ENCODE measurements at regions not wholly inside any gene's neighbourhood (a gene's known extent, or its start where the extent isn't known, plus 50 kb on each side); places are given as distances from the start of the nearest gene placed in this dataset.

DNA sequence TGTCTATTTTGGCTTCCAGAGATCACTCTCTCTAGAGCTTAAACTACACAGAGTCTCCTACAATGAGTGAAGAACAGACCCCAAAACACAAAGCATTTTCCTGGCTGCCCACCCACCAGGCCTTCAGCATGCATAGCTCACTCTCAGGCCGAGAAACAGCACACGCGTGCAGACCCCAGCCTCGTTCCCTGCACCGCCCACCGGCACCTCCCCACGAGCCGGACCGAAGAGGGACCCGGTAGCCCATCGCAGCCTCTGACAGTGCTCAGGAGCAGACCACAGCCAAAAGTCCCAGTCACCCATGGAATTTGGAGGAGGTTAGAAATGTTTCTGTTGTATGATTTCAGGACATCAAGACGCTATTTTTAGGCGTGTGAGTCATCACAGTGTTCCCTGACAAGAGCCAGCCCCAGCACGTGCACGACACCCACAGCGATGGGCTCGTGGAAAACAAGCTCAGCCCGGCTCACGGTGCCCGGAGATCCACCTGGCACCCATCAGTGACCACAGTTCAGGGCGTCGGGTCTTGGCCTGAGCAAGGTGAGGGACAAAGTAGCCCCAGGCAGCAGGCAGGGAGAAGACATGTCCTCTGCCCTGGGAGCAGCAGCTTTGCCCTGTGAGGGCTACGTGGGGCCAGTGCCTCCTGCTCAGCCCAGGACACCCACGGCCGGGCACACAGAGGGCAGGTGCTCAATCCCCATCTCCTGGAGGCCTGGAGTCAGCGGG, 50.1 kb upstream of the SPACA7 start:
- TF ChIP-seq CTCF (IDR thresholded peaks at IDR 0.05; ENCODE audit: extremely low read depth in 1 of 2, insufficient read depth in 1 of 2, low read depth in 1 of 2, low read length in 2 of 2) (no peak), EZH2 (IDR thresholded peaks at IDR 0.05; ENCODE audit: borderline replicate concordance, low read depth, low read length, severe bottlenecking) (no peak), POLR2A (IDR thresholded peaks at IDR 0.05; ENCODE audit: low read depth, low read length) (no peak), FOS (IDR thresholded peaks at IDR 0.05; ENCODE audit: borderline replicate concordance, insufficient read depth, low read length) (no peak), POLR2AphosphoS5 (IDR thresholded peaks at IDR 0.05; ENCODE audit: insufficient read depth, low read depth, low read length) (no peak), JUN (IDR thresholded peaks at IDR 0.05; ENCODE audit: borderline replicate concordance, insufficient read depth, insufficient read length, low read depth) (no peak), MYC (IDR thresholded peaks at IDR 0.05; ENCODE audit: low read depth, low read length) (no peak)
- TF ChIP-seq, protein P1, sequence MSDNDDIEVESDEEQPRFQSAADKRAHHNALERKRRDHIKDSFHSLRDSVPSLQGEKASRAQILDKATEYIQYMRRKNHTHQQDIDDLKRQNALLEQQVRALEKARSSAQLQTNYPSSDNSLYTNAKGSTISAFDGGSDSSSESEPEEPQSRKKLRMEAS (IDR thresholded peaks at IDR 0.05; ENCODE audit: insufficient read depth, insufficient read length), result no peak
